HG02938 (cell line): ENCODE measurements at regions not wholly inside any gene's neighbourhood (a gene's known extent, or its start where the extent isn't known, plus 50 kb on each side); places are given as distances from the start of the nearest gene placed in this dataset.
"Not testable (repeated sequence)": the region's sequence is repeated elsewhere in the genome, so short reads cannot be mapped to it uniquely, and the experiment has no call there.

ENCODE experiments used
- ATAC-seq: cut with Tn5 transposase; IDR thresholded peaks from one replicate; pipeline ENCODE4 v1.9.1; 2021; ENCODE audit warnings: mild to moderate bottlenecking, moderate library complexity; ENCODE audit not compliant: unreplicated experiment

DNA sequence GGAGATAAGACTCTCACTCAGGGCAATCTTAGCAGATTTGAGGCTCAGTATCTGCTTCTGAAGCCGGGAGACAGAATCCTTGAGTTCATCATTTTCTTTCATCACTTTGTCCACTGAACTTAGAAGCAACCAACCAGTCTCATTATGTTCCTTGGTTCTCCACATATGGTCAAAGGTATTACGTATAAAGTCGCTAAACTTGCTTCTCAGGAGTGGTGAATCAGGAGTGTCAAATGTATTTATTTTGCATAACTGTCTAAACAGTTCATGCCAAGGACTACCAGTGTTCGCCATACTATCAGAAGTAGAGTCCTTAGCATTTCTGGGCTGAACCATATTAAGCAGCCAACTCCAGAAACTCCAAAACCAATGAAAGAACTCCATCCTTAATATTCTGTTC, 163.0 kb upstream of the ZNF184 start:
- ATAC-seq = not testable (repeated sequence)

DNA sequence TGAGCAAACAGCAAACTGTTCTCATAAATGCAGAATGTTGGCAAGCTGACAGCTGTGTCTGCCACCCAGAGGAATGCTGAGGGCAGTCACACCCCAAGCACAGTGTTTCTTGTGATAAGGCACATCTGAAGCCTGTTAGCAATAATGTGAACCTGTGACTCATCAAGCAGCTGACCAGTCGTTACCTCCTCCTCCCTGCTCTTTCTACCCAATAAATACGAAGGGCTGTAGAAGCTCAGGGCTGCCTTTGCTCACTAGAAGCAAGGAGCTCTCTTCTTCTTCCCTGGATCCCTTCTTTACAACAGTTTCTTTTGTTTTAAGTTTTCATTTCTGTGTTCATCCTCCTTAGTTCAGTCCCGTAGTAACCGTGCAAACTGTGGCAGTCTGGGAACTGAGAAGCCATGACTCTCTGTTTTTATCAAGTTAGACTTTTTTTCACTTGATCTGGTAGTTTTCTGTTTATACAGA, 160.3 kb upstream of the ZNF184 start:
- not testable (repeated sequence) for ATAC-seq

DNA sequence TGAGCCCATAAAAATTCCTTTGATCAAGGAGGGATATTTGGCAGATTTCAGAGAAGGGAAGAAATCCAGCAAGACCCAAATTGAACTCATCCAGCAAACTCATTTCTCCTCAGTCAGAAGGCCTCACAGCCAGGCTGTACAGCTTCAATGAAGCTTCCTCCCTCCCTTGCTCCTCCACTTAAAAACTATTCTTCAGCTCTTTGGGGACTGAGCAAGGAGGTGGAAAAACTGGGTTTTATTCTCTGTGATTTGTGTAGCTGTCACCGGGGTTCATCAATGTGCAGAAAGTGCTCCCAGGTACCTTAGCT, 158.7 kb upstream of the ZNF184 start:
- no peak for ATAC-seq

DNA sequence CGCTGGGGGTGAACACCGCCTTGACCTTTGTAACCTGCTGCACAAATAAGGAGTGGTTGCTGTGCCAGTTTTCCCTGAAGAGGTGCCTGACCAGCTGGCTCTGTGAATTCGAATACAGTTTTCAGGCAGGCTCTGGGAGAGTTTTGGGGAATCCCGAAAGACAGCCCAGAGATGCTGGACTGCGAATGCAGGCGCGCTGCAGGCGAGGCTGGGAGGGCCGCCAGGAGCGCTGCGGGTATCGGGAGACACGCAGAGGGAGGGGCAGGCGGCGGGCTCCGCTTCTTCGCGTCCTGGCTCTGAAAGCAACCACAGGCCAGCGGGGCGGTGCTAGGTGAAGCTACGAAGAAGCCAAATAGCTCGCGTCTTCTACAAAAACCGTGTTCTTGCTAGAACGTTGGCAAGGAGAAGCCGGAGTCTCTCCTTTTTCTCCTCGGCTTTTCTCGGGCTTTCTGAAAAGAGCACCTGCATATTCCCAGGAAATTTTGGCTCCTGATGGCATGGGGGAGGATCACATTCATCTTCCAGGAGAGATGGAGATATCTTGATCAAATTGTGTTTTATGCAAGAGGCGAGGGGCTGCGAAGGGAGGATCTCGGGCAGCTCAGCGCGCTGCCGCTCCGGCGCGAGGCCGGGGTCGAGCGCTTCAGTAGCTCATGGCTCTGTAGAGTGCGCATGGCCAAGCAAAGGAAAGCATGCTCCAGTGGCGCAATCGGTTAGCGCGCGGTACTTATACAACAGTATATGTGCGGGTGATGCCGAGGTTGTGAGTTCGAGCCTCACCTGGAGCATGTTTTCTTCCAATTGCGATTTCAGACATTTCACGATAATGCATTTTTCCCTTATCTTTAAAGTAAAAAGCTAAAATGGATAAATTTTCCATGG, 158.1 kb upstream of the ZNF184 start:
- no peak for ATAC-seq

DNA sequence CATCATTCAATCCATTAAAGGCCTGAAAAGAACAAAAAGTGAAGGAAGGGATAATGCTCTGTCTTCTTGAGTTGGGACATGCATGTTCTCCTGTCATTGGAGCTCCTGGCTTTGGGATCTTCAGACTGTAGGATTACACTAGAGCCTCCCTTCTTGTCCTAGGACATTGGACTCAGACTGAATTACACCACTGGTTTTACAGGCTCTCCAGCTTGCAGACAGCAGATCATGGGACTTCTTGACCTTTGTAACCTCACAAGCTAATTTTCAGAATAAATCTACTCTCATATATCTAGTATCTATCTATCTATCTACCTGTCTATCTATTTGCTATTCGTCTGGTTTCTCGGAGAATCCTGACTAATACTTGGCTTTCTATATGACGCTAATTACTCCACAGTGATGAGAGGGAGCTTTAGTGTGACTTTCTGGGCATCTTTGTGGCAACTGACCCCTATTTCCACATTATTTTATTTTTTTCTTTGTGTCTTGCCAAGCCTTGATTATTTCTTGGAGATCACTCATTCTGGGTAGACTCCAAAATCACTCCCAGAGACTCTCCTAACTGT, 151.9 kb upstream of the ZNF184 start:
- ATAC-seq = no peak

DNA sequence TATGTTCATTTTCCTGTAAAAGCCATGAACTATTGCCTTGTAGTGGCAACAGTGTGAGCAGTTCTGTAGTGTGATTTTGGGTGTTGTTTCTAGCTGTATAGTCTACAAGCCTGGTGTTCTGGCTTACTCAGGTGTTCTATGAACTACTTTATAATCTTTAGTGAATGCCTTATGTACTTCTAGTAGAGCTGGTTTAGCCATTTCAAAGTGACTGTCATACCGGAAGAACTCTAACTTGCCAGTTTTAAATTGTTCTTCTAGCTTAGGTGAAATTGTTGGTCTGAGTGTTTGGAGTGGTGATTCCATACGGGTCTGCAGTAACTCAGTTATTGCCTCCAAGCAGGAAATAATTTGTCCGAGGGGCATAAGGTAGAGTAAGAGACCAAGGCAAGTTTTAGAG, 150.2 kb upstream of the ZNF184 start:
- ATAC-seq = no peak

DNA sequence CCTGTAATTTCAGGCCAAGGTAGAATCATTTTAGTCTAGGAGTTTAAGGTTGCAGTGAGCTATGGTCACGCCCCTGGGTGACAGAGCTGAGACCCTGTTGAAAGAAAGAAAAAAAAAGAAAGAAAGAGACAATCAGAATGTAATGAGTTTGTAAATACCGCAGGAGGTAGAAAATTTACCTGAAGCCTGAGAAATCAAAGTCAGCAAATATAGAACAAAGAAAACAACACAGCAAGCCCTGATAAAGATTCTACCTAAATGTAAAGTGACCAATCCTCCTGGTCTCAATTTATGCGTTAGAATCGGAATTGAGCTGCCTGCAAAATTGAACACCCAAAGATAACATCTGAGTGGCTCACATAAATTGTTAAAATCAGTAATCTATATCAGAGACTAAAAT, 146.5 kb upstream of the ZNF184 start:
- ATAC-seq = no peak

DNA sequence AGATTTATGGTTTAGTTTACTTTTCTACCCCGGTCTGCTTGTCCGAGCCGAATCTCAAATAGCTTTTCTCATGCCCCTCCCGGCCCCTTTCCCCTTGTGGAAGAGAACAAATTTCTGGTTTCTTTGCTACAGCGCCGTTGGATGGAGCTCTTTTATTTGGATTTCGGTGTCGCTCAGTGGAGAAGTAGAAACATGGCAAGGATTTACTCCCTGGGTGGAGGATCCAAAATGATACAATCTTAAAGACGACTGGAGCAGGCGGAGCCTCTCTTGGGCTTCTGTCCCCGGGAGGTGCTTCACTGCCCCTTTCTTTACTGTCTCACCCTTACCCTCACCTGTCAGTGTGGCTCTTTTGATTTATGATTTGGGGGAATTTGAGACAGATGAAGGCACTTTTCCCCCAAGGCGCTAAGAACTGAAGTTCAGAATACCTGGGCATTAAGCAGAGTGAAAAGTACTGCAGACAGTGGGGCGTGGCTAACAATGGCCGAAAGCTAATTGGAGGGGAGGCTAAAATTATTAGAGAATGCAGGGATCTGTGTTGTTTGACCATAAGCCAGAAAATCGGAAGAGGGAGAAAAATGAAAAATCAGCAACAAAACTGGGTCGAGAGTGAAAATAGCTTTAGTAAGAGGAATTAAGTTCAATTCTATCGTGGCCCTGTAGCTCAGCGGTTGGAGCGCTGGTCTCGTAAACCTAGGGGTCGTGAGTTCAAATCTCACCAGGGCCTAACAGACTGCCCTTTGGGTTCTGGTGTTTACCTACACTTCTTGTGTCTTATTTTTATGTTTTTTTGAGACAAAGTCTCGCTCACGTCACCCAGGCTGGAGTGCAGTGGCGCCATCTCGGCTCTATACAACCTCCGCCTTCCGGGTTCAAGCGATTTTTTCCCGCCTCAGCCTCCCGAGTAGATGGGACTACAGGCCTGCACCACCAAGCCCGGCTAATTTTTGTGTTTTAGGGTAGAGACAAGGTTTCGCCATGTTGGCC, 145.1 kb upstream of the ZNF184 start:
- ATAC-seq = no peak

DNA sequence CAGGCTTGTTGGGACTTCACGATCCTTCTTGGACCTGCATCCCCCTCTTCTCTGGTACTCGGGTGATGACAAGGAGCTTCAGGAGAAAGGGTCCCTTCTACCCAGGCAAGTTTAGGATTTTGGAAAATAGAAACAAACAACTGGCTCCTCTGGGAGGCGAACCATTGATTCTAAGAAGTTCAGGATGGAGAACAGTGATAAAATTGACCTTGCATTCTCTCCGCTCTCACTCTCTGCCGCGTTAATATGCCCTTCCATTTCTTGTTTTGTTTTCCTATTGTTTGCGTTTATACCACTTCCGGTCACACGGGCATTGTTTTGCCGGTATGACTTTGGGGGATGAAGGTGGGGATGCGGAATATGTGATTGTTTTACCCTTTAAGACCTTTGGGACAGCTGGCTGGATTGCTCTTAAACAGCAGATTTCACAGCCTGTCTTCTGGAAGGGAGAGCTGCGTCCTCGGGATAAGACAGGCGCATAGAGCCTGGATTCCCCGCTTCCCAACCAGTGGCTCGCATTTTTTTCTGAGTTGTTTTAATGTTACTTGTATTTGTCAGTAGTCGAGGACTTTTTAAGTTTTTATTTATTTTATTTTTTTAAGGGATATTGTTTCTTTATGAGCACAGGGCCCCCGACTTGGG, 144.3 kb upstream of the ZNF184 start:
- no peak for ATAC-seq

DNA sequence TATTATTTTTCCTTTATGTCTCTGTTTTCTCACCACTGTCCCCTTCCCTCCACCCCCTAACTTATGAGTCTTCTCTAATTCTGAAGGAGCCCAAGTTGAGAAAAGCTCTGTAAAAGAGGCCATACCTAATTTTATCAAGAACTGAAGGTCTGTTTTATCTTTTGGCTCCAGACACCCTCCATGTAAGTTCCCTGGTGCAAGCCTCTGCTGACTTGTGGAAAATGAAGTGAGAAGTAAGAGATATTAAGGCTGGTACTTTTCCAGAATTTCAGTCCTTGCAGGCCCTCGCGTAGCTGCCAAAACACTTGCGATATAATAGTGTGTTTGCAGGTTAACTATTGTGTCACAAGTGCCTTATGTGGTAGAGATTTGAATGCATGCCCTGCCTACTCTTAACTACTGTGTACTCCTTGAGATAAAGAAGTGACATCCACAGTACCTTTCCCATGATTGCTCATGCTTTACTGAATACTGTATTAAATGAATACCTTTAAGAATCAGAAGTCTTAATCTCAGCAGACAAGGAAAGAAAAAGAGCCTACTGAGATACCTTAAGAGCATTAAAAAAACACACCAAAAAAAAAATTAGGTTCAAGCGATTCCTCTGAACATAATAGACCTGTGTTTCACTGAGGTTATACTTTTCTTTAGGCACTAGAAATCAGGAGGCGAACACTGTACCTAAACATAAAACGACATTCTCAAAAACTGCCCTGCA, 143.6 kb upstream of the ZNF184 start:
- no peak for ATAC-seq

DNA sequence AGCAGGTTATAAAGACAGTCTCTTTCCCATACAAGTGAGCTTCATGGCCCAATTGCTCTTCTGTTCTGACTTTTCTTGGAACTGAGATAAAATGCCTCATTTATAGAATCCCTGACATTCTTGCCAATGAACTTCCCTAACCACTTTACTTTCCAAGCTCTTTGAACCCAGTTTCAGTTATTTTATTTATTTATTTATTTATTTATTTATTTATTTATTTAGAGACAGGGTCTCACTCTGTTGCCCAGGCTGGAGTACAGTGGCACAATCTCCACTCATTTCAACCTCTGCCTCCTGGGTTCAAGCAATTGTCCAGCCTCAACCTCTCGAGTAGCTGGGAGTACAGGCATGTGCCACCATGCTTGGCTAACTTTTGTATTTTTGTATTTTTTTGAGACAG, 138.5 kb upstream of the ZNF184 start:
- no peak for ATAC-seq

DNA sequence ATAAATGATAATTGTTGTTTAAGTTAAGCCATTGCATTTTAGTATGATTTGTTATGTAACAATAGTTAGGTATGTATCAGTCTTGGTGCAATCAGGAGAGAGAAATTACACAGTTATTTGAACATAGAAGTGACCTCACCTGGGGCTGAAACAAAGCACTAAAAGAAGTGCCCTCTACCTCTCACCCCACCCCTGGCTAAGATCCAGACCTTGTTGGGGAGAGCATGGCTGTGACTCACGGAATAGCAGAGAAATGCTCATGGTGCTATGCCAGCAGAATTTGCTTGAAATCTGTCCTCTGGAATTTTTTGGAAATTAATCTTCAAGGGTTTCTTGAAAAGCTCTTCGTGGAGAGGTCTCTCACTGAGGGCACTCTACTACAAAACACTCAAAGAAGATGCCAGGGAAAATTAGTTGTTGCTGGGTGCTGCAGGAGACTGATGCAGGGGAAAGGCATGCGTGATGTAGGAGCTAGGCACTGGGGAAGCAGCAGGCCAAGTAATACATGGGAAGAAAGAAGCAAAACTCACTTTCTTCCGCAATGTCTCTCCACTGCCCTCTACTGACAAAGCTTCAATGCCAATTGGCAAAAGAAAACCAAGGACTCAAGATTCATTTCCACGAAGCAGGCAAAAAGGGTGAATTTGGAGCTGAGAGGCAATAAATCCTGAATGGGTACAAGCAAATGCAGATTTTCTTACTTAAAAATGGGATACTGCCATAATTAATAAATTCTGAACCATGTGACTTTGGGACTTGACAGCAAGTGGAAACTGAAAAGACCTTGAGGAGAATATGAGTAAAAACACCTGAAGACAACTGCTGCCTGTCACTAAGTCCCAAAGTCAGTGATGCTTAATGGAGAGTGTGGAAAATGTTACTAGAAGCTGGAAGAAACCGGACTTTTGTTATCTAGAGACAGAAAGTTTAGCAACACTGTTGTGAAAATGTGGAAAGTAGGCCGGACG, 136.3 kb upstream of the ZNF184 start:
- ATAC-seq = no peak

DNA sequence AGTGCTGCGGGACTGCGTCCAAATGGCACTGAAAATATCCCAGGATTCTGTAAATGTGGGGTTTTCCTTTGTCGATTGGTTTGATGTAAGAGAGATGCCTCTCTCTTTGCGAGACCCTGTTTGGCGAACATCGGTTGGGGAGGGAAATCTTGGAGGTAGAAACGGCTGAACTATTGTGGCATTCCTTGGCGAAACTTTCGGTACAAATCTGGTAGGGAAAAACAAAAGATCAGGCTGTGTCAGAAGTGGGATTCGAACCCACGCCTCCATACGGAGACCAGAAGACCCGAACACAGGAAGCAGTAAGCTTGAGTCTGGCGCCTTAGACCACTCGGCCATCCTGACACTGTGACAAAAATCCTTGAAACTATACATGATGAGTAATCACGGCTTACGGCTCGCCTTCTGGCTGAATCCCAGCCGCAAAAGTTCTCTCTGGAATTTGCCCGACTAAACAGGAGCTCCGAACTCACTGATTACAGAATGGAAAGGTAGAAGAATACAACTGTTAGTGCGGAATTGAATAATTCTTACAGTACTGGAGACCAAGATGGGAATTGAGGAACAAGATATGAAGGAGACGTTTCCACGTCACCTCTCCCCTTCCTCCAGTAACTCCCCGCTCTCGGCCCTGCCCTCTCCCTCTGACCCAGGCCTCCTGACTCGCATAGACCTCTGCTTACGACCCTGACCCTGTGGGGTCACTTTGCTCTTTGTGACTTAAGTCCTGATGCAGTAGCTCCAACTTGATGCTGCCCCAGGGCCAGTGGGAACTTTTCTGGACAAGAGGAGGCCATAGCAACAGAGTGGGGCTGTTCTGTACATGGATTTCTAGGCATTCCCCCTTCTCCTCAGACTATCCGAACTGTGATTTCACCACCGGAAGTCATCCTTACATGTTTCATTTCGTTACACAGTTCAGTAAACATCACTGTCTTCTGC, 132.8 kb upstream of the ZNF184 start:
- ATAC-seq = no peak

DNA sequence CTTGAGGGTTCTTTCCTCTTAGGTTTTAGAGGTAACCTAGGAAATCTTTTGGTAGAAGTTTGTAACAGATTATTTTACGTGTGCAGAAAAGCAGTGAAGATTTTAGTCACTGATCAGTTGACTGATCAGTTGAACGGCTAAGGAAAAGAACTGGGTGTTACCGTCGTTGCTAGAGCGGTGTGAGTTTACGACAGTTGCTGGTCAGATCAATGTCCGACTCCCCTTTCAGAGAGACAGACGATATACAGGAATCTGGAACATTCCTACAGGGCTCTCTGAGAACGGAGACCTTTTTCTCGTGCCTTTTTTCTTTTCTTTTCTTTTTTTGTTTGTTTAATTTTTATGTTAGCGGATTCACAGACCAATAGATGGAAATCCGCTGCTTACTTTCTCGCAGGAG, 132.1 kb upstream of the ZNF184 start:
- no peak for ATAC-seq

DNA sequence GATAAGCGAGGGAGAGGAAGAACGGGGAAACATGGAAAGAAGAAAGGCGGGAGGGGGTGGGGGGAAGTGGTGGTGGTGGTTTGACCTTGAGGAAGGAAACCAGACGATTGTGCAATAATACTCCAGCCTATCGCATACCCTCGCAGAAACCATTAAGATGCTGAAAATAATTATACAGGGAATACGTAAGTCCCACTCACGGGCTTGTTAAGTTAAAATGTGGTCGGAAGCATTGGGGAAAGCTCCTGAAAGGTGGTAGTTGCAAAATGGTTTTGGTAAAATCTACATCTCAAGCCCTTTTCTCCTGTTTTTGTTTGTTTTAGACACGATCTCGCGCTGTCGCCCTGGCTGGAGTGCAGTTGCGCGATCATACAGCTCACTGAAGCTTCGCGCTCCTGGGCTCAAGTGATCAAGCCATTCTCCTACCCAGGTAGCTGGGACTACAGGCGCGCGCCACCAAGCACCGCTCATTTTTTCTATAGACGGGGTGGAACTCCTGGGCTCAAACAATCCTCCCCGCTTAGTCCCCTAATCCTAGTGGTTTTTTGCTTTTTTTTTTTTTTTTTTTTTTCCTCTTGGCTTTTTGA, 128.9 kb upstream of the ZNF184 start:
- ATAC-seq = no peak

DNA sequence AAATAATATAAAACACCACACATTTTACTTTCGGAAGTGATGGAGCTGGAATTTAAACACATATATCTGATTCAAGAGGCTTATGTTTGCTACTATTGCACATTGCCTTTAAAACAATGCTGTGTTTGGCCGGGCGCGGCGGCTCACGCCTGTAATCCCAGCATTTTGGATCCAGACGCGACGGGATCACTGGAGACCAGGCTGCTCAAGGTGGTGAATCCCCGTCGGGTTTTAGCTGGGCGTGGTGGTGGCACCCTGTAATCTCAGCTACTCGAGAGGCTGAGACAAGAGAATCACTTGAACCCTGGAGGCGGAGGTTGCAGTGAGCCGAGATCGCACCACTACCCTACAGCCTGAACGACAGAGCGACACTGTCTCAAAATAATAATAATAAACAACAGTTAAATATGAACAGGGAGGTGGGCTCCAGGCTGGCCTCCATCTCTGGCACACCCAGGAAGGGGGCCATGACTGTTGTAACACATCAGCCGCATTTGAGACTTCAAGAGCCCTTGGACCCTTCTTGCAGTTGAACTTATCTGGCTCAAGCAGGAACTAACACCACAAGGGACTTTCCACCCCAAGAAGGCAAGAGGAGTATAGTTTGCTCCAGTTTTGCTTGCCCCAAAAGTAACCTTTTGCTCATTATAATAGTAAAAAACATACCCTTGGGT, 127.1 kb upstream of the ZNF184 start:
- ATAC-seq = no peak

DNA sequence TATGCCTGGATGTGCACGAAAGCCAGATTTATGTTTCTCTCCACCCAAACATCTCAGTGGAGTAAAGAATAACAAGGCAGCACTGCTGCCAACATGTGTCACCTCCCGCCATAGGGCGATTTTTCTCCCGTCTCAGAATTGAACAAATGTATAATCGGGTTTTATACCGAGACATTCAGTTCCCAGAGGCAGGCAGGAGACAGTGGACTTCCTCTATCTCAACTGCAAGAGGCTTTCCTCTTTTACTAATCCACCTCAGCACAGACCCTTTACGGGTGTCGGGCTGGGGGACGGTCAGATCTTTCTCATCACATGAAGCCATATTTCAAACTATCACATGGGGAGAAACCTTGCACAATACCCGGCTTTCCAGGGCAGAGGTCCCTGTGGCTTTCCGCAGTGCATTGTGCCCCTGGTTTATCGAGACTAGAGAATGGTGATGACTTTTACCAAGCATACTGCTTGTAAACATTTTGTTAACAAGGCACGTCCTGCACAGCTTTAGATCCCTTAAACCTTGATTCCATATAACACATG, 124.2 kb upstream of the ZNF184 start:
- ATAC-seq = not testable (repeated sequence)
